ENCODE measurements at regions not wholly inside any gene's neighbourhood (a gene's known extent, or its start where the extent isn't known, plus 50 kb on each side); places are given as distances from the start of the nearest gene placed in this dataset.
"Not testable (repeated sequence)": the region's sequence is repeated elsewhere in the genome, so short reads cannot be mapped to it uniquely, and the experiment has no call there.

GRCh38 chr4:142897518-142897917 is 51.4 kb upstream of the INPP4B start:
- not testable (repeated sequence) for FAIRE-seq

- no peak for FAIRE-seq
Observed at GRCh38 chr4:142900622-142901021, 54.5 kb upstream of the INPP4B start.

- no peak for FAIRE-seq
Observed at GRCh38 chr4:142901166-142901662, 55.1 kb upstream of the INPP4B start.

GRCh38 chr4:142903617-142904016 is 57.5 kb upstream of the INPP4B start:
- peak; percentile 26 for FAIRE-seq

GRCh38 chr4:142909908-142910307 is 63.8 kb upstream of the INPP4B start:
- no peak for FAIRE-seq

- no peak for FAIRE-seq
Observed at GRCh38 chr4:142913034-142913433, 66.9 kb upstream of the INPP4B start.

- FAIRE-seq: no peak
Observed at GRCh38 chr4:142913461-142914030, 67.4 kb upstream of the INPP4B start.

- no peak for FAIRE-seq
Observed at GRCh38 chr4:142917678-142918077, 71.6 kb upstream of the INPP4B start.

- FAIRE-seq: no peak
Observed at GRCh38 chr4:142922720-142923119, 76.6 kb upstream of the INPP4B start.

GRCh38 chr4:142923619-142924018 is 77.5 kb upstream of the INPP4B start:
- FAIRE-seq: no peak

- no peak for FAIRE-seq
Observed at GRCh38 chr4:142925161-142925560, 79.1 kb upstream of the INPP4B start.

- FAIRE-seq: no peak
Observed at GRCh38 chr4:142927721-142928120, 81.6 kb upstream of the INPP4B start.

GRCh38 chr4:142929526-142929925 is 83.4 kb upstream of the INPP4B start:
- FAIRE-seq: no peak

- no peak for FAIRE-seq
Observed at GRCh38 chr4:142933207-142933606, 87.1 kb upstream of the INPP4B start.

- FAIRE-seq: no peak
Observed at GRCh38 chr4:142940425-142941330, 94.6 kb upstream of the INPP4B start.

- no peak for FAIRE-seq
Observed at GRCh38 chr4:142944565-142944964, 98.5 kb upstream of the INPP4B start.

GRCh38 chr4:142952821-142953580 is 106.9 kb upstream of the INPP4B start:
- no peak for FAIRE-seq

- no peak for FAIRE-seq
Observed at GRCh38 chr4:142954415-142954814, 108.3 kb upstream of the INPP4B start.

GRCh38 chr4:142955501-142955900 is 109.4 kb upstream of the INPP4B start:
- no peak for FAIRE-seq

GRCh38 chr4:142959173-142959572 is 113.1 kb upstream of the INPP4B start:
- no peak for FAIRE-seq

GRCh38 chr4:142960126-142960525 is 114.0 kb upstream of the INPP4B start:
- FAIRE-seq: peak; percentile 29

- peak; percentile 50 for FAIRE-seq
Observed at GRCh38 chr4:142960867-142961644, 115.0 kb upstream of the INPP4B start.

All from endometrium (tissue), 2 donors.